Kidney glomerular epithelial cell (primary cell): ENCODE measurements at regions not wholly inside any gene's neighbourhood (a gene's known extent, or its start where the extent isn't known, plus 50 kb on each side); places are given as distances from the start of the nearest gene placed in this dataset.
"Not testable (repeated sequence)": the region's sequence is repeated elsewhere in the genome, so short reads cannot be mapped to it uniquely, and the experiment has no call there.

Experiments used
- DNase-seq: peaks from one replicate; lab custom pipeline; 2025; lab: John Stamatoyannopoulos, UW

DNA sequence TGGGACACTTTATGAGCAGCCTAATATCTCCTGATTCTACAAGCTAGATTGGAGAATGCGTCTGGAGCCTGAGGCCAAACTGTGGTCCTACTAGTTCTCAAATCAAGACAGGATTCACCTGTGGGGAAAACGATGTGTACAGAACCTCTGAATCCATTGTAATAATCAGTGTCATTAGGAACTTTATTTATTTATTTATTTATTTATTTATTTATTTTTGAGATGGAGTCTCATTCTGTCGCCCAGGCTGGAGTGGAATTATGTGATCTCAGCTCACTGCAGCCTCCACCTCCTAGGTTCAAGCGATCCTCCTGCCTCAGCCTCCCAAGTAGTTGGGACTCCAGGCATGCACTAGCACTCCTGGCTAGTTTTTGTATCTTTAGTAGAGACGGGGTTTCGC, 52.6 kb upstream of the KIF26B start:
- DNase-seq, result not testable (repeated sequence)

DNA sequence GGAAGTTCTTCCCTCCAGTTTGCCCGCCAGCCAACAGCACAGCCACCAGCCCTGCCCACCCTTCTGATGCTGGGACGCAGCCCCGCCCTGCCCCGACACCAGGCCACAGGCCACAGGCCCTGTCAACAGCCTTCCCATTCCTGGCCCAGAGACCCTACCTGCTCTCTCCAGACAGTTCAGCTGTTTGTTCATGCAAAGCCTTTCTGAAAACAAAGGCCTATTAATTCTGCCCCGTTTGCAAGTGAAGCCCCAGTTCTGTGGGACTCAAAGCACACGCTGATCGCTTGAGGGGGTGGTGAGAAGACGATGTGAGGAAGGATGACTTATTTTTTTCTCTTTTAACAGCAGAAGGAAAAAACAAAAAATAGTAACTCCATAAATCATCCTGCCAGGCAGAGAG, 55.4 kb upstream of the KIF26B start:
- no peak for DNase-seq

DNA sequence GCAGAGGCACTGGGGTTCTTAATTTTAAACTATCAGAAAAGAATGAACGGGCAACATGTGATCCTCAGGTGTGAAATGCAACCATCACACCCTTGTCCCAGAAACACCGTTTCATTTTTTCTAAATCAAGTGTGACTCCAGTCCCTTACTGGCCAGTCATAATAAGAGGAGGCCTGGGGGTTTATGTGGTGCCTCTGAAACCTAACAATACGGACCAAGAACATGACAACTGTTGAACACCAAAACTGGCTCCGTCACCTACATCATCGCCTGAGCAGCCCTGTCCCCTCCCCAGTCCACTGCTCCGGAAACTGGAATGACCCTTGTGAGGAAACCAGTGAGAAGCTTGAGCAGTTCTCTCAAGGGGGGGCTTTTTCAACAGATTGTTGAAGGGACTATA, 55.9 kb upstream of the KIF26B start:
- DNase-seq, result no peak

DNA sequence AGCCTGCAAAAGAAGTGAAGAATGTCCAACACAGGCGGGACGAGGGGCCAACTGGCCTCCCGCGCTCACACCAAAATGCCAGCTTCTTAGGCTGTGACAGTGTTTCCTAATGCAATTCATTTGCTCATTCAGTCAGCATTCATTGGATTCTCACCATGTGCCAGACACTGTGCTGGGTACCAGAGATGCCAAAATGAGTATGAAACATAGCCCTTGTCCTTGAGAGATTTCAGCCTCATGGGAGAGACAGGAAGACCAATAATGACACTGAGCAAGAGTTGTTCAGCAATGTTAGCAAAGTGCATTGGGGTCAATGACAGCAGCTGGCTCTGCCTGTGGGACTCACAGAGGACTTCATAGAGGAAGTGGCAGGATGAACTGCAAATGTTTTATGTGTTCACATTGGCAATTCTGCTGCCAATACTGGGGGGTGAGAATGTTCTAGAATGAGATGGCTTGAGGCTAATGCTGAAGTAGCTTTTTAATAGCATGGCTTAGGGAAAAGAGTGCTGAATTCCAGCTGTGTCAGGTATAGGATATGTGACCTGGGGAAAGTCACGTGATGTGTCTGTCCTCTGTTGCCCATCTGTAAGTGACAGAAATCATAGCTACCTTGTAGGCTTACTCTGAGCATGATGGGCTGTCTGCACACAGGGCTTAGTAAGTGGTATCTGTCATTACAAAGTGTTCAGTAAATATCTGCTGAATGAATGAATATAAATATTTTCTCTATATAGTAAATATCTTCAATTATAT, 58.3 kb upstream of the KIF26B start:
- DNase-seq, result no peak

DNA sequence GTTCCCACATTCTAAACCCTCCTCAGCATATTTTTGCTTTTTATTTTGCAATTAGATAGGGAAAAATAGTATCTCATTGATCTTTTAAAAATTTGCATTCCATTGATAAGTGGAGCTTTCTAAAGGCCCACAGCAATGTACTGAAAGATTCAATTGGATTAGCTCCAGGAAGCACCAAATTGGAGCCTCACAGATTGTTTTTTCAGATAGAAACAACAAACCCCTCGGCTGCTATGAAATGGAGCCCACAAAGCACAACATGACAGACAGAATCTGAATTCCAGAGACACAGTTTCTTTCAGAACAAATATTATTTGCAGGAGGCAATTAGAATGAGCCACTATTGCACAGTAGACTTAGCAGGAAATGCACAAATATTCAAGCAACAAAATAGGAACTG, 58.9 kb upstream of the KIF26B start:
- no peak for DNase-seq

DNA sequence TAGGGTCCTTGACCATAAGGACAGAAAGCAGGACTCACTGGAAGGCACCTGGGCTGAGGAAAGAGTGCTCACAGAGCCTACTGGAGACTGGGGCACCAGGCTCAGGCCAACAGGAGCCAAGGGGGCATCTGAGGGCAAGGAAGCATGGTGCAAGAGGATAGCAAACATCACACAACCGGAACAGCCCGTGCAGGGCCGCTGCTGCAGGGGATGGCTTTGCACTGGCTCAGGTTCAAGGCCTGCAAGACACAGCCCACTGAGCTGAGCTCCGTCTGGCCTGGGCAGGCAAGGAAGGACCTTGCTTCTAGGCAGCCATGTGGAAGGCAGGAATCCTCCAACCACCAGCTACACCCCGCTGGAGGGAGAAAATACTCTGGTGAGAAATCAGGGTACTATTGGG, 59.8 kb upstream of the KIF26B start:
- DNase-seq, result no peak

DNA sequence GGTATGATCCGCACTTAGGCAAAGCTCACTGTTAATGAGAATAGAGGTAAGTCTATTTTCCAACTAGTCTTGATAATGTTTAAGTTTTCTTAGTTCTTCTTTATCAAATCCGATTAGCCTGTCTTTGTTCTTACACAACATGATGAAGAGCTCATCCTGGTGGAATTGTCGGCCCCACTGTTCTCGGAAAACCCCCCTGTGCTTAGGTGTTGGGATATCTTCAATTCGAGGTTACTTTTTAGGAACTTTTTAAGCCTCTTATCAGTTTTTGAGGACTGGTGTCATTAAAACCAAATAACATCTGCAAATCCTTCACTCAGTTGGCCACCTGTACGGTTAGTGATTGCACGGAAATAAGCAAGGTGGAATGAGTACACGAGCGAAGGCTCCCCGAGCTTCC, 60.7 kb upstream of the KIF26B start:
- no peak for DNase-seq

DNA sequence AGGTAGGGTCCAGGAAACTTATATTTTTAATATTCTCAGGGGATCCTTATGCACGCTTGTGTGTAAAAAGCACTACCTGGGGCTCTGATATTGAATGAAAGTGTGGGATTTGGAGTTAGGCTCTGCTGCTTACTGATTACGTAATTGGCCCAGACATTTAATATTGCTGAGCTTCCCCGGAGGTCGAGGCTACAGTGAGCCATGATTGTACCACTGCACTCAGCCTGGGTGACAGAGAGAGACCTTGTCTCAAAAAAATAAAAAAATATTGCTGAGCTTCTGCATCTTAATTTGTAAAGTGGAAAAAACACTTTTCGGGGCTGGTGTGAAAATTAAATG, 62.2 kb upstream of the KIF26B start:
- DNase-seq, result no peak

DNA sequence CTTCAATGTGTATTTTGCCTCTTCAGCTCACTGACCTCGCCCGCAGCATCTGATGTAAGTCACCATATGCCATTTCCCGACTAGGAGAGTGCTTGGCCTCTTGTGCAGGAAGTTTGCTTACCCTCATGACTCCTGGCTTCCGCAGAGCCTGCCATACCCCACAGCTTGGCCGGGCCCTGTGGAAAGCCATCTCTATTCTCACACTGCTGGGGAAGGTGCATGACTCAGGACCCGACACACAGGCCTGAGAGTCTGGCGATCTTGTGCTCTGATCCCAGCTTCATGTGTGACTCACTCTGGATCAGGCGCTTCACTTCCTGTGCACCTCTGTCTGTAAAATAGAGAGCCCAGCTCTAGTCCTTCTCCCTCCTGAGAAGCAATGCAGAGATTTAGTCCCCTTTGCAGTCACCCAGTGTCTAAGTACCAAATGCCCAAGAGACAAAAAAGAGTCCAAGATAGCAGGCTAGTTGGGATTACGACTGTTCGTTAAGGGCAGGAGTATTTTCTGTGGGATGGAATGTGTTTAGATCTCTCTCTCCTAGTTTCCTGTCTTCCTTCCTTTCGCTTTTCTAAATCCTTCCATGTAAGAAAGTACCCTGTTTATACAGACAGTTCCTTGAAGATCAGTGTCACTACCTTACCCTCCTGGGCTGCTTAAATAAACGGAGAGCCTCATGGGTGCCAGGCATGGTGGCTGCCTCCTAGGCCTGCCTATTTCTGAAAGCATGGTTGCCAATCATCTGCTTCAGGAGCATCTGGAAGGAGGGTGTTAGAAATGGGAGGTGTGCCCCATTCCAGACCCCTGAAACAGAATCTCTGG, 62.8 kb upstream of the KIF26B start:
- peak; percentile 88 for DNase-seq

DNA sequence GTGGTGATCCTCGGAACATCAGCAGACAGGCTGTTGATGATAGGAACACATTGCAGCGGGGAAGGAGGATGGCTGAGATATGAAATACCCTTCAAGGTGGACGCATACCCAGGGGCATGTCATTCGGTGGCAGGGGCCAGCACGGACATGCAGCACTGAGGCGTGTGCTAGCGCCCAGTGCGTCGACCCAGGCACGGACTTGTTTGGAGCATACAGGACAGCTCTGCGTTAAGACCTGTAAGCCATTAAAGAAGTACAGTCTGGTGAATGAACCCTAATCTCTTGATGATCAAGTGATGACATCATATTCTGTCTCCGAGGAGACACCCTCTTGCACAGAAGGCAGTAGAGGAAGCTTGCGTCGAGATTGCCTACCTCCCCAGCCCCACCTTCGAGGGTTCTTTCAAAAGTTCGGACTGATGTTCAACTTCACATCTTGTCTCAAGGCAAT, 63.6 kb upstream of the KIF26B start:
- DNase-seq, result no peak

DNA sequence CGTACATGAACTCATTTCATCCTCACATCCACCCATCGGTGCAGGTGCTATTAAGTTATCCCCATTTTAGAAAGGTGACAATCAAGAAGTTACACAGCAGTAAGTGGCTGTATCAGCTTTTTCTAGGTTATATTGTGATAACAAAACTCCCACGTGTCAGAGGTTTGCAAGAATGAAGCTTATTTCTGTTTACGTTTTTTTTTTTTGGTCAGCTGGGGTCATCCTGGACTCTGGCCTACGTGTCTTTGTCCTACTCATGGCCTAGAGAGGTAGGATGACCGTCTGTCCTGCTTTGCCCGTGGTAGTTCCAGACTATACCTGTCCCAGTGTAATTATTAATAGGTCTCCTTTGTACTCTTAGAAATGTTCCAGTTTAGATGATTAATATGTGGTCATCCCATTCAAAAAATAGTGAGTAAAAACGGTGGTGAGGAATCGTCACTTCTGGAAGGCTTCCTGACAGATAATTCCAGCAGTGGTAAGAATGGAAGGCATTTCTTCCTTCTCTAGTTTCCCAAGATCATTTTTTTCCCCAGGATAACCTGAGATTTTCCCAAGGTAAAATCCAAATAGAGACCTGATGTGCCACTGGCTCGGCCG, 64.2 kb upstream of the KIF26B start:
- peak; percentile 28 for DNase-seq

DNA sequence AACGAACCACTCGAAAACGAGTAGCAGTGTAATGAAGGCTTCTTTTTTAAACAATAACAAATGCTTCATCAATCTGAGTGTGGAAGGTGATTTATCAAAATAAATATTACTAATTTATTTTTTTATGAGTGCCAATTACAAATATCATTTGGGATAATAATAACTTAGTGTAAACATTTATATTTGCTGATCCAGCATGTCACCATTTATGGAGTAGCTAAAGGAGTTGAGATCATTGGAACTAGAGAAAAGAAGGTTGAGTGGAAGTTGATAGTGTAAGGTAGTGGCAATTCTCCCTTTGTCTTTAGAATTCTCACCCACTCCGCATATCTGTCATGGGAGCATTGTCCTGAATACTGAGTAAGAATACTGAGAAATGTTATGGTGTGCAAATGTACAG, 67.1 kb upstream of the KIF26B start:
- DNase-seq, result no peak

DNA sequence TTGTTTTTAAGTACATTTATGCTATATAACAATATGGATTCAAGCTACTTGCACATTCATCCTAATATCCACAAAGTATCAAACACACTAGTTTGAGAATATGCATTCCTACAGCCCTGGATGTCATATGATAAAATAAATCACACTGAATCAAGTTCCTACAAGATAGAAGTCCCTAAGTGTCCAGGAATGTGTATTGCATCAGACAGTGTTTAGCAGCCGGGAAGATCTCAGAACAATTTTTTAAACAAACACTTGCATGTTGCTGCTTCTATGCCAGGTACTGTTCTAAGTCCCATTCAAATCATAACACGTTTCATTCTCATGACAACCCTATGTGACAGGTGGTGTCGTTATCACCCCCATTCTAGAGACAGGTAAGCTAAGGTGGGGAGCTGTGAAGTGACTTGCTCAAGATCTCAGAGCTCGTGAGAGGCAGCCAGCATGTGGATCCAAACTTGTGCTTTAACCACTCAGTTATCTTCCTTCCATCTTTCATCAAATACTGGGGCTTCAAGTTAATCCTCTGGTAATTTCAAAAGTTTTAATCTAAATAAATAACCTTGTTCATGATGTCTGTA, 68.3 kb upstream of the KIF26B start:
- no peak for DNase-seq

DNA sequence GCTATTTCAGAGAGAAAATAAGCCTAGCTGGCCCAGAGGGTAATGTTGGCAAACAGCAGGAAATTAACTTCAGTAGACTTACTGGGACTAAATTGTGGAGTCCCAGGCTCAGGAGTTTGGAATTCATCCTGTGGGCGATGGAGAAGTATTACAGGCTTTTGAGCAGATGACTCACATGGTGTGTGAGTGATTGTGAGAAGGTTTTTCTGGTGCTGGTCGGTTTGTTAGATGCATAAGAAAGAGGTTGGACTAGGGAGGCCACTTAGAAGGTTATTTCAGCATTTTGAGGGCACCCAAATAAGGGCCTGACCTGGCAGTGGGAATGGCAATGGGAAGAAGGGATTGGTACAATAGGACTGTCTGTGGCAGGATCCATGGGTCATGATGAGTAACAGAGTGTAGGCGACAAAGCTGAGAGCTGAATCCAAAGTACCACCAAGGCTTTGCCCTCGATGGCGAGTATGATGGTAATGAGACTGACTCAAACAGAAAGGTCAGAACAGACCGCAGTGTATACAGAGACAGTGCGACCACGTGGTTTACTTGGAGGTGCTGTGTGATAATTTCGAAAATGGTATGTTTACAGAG, 69.2 kb upstream of the KIF26B start:
- peak; percentile 74 for DNase-seq

DNA sequence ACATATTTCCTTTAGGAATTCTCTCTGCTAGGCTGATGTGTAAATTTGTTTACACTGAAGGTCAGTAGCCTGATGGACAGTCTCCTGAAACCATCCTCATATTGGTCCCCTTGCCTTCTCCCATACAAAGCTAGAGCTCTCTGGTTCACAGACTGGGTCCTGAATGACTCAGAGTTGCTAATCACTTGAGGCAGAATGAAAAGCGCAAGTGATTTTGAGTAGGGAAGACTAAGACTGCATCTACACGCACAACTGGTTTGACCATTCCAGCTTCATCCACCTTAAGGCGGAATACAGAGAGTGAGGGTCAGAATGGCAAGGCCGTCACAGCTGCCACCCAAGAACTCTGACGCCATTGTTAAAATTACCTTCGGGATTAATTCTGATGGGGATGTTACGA, 70.2 kb upstream of the KIF26B start:
- DNase-seq, result no peak

DNA sequence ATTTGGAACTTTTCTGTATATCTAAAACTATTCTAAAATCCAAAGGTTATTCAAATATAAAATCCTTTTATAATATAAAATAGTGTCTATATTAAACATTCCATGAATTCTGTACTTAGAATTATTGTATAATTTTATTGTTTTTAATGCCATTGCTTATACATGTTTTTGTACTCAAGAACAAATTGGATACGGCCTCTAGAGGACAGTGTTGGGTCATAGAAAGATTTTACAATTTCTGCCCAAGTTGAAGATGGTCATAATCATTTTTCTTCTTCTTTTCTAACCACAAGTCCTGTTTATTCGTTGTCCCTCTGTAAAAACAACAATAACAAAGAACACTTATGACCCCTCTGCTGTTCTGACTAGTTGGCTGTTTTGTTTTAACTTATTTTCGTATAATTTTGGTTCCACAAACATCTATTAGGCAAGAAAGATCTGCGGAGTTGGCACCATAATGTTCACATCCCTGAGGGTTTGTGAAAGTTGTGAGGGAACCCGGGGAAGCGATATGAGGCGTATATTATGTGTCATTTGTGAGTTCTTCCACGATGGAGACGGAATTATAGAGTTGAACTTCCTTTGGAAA, 75.7 kb upstream of the KIF26B start:
- peak; percentile 11 for DNase-seq

DNA sequence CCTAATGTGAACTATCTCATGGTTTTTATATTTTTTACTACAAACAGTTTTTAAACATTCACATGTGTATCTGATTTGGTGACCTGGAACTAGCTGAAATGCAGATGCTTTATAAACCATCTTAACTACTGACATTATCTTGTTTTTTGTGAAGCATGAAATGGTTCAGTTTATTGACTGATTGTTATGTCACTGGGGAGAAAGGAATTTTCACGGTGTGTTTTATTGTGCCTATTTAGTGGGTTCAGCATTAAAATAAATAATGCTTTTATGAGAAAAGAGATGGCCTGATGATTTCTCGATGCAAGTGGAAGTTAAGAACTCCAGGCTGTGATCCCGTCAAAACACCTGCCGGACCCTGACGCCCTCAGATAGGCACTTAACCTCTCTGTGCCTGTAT, 79.9 kb upstream of the KIF26B start:
- no peak for DNase-seq

DNA sequence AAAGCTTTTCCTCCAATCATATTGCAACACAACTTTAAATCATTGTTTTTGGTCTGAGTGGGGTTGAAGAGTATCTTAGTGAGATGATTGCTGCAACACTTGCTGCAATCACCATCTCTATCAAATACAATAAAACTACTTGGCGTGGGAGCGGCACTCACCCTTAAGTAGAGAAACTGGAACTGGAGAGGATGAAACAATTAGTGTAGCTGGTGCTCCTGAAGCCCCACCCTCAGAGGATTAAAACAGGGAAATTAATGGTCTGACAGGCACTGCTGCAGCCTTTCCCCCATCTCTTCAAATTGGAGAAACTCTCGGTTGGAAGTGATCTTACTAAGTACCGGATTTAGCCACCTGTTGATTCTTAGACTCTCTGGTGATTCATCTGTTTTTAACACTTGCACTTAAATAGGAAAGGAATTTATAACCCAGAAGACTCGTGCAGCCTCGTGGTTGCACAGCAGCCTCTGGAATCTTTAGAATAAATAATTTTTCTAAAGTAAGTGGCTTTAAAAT, 80.5 kb upstream of the KIF26B start:
- no peak for DNase-seq

DNA sequence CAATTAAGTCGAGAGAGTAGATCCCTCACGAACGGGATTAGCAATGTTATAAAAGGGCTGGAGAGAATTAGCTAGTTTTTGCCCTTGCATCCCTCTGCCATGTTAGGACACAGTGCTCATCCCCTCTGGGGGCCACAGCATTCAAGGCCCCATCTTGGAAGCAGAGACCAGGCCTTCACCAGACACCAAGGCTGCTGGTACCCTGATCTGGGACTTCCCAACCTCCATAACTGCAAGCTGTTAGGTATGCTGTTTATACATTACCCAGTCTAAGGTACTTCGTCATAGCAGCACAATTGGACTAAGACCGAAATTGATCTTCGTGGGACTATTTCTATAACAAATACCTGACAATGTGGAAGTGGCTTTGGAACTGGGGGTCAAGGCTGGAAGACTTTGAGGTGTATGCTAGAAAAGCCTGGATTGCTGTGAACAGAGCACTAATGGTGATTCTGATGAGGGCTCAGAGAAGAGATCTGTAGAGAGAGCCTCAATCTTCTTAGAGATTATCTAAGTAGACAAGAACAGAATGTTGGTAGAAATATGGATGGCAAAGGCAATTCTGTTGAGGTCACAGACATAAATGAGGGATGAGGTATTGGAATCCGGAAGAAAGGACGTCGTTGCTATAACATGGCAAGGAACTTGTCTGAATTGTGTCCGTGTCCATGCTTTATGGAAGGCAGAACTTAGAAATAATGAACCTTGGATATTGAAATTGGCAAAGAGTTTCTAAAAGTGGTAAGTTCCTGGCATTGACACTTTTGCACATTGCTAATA, 83.8 kb upstream of the KIF26B start:
- DNase-seq, result no peak

DNA sequence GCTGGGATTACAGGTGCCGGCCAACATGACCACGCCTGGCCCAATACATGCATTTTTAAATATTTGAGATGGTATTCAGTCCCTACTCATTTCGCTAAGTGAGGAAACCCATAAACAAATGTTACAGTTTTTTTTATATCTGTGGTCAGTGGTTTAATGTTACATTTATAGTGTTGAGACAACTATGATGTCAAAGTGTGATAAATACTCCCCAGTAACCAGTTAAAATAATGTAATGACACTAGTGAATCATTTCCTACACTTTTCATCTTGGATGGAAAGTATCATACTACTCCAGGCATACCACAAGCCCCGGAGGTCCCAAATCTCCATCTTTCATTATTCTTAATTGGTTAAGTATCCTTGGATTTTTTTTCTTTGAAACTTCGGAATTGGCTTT, 87.5 kb upstream of the KIF26B start:
- DNase-seq, result no peak

DNA sequence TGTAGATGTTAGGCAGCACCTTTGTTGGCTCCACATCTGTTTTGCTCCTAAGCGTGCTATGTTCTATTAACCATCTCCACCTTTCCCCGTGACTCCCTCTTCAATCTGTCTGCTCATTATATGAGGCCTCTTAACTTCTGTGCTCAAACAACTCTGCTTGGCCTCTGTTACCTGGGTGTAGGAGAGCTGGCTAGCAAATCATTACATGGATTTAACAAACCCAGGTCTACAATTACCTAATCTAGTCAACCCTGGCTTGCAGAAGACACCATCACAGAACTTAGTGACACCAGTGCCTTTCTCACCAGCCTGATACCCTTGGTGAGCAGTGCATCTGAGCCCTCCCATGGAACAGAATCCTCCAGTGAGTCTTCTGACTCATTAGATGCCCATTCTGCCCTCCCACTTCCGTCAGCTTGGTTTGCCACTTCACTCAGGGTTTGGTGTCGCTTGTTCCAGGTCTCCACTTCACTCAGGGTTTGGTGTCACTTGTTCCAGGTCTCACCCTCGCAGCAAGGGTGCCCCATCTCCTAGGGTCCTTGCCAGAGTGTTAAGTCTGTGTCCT, 92.0 kb upstream of the KIF26B start:
- no peak for DNase-seq
